Neutrophil (primary cell): ENCODE measurements at regions not wholly inside any gene's neighbourhood (a gene's known extent, or its start where the extent isn't known, plus 50 kb on each side); places are given as distances from the start of the nearest gene placed in this dataset.

Experiments used
- H3K27ac ChIP-seq: fragments of 200-600 bp; sonication (generic); 2 replicates; pipeline ENCODE4 v1.5.1; 2016; ENCODE audit warnings: mild to moderate bottlenecking, moderate library complexity
- H3K27me3 ChIP-seq: fragments of 200-600 bp; sonication (generic); 2 replicates; pipeline ENCODE4 v1.6.0; 2016; ENCODE audit warnings: mild to moderate bottlenecking
- H3K36me3 ChIP-seq: fragments of 200-600 bp; sonication (generic); 2 replicates; pipeline ENCODE4 v1.5.1; 2017
- H3K4me1 ChIP-seq, 2 experiments: fragments of 200-600 bp in 1 of 2; sonication (generic) in 1 of 2; 1 replicate in 1 of 2; 2 replicates in 1 of 2; pipeline versions ENCODE4 v1.5.1 to v1.6.1; 2013 to 2016; ENCODE audit warnings: low read depth in 1 of 2, low read length in 1 of 2, mild to moderate bottlenecking in 1 of 2, moderate library complexity in 1 of 2; ENCODE audit not compliant: control insufficient read depth in 1 of 2, insufficient read depth in 1 of 2
- H3K4me3 ChIP-seq, 2 experiments: fragments of 200-600 bp in 1 of 2; sonication (generic) in 1 of 2; 1 replicate in 1 of 2; 2 replicates in 1 of 2; pipeline ENCODE4 v1.5.1; 2013 to 2016; ENCODE audit warnings: low read depth in 1 of 2, low read length in 1 of 2, mild to moderate bottlenecking in 1 of 2, moderate library complexity in 1 of 2
- H3K9me3 ChIP-seq: fragments of 200-600 bp; sonication (generic); 2 replicates; pipeline ENCODE4 v1.5.1; 2016
- TF ChIP-seq, protein P1 (sequence below): fragments of 200-600 bp; sonication (generic); IDR thresholded peaks from 2 replicates; pipeline ENCODE4 v1.5.1; 2016; ENCODE audit warnings: antibody characterized with exemption

DNA sequence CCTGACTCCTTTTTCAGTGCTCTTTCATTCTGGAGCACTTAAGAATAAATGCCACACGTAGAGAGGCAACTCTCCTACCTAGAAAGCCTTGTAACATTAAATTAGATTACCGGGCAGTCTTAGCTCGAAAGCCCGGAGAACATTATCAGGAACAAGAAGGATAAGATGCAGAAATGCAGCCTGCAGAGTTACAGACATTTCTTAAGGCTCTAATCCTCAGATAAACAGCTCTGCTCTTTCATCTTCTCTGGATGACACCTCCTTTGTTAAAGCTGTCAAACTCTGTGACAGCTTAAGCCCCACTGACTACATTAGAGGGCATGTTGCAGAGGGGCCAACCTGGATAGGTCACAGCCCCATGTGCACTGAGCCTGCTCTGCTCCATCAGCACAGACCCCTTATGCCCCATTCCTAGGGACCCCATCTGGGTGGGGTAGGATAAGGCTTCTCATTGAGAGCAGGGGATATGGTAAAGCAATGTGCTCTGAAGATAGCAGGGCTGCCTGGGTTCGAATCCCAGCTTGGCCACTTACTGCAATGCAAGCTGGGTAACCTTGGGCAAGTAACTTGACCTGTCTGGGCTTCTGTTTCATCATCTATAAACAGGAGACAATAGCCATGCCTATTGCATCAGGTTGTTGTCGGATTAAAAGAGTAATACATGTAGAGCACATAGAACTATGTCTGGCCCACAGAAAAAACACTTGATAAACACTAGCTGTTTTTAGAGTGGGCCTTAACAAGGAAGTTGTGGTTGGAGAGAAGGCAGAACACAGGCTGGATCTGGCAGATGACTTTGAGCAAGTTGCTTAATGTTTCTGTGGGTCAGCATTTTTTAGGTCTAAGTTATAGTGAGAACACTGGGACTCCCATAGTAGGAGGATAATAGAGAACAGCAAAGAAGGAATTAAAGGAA is 111.4 kb downstream of the THNSL2 start:
- TF ChIP-seq, protein P1, sequence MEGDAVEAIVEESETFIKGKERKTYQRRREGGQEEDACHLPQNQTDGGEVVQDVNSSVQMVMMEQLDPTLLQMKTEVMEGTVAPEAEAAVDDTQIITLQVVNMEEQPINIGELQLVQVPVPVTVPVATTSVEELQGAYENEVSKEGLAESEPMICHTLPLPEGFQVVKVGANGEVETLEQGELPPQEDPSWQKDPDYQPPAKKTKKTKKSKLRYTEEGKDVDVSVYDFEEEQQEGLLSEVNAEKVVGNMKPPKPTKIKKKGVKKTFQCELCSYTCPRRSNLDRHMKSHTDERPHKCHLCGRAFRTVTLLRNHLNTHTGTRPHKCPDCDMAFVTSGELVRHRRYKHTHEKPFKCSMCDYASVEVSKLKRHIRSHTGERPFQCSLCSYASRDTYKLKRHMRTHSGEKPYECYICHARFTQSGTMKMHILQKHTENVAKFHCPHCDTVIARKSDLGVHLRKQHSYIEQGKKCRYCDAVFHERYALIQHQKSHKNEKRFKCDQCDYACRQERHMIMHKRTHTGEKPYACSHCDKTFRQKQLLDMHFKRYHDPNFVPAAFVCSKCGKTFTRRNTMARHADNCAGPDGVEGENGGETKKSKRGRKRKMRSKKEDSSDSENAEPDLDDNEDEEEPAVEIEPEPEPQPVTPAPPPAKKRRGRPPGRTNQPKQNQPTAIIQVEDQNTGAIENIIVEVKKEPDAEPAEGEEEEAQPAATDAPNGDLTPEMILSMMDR: no peak
- Histone ChIP-seq H3K36me3 (no peaks in the 10 kb centered on the region), H3K4me3 (no peak overlapping the region), H3K4me1 (no peaks in the 10 kb centered on the region), H3K9me3 (no peaks in the 10 kb centered on the region), H3K27me3 (peaks cover 22% of the 10 kb centered on the region), H3K27ac (no peak overlapping the region)

DNA sequence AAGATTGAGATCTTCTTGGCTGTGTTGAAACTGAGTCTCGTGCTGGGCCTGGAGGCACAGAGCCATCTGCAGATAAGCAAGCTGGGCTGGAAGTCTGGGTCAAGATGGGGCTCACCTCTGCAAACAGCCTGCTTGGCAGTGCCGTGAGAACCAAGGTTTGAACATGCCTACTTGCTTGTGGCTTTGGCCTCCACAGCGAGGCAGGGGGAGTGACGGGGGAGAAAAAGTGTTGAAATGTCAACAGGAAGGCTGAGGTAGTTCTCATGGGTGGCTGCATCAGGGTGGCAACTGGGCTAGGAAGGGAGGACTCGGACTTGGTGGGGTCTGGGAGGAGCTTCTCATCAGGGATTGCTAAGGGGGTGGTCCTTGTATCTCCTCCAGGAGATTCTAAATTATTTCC is 99.7 kb downstream of the THNSL2 start:
- H3K27me3 ChIP-seq: no peaks in the 10 kb centered on the region
- TF ChIP-seq, protein P1: no peak
- no peak overlapping the region for H3K4me3 ChIP-seq
- H3K4me1 ChIP-seq: no peaks in the 10 kb centered on the region
- H3K36me3 ChIP-seq: no peaks in the 10 kb centered on the region
- no peaks in the 10 kb centered on the region for H3K9me3 ChIP-seq
- H3K27ac ChIP-seq: no peak overlapping the region

DNA sequence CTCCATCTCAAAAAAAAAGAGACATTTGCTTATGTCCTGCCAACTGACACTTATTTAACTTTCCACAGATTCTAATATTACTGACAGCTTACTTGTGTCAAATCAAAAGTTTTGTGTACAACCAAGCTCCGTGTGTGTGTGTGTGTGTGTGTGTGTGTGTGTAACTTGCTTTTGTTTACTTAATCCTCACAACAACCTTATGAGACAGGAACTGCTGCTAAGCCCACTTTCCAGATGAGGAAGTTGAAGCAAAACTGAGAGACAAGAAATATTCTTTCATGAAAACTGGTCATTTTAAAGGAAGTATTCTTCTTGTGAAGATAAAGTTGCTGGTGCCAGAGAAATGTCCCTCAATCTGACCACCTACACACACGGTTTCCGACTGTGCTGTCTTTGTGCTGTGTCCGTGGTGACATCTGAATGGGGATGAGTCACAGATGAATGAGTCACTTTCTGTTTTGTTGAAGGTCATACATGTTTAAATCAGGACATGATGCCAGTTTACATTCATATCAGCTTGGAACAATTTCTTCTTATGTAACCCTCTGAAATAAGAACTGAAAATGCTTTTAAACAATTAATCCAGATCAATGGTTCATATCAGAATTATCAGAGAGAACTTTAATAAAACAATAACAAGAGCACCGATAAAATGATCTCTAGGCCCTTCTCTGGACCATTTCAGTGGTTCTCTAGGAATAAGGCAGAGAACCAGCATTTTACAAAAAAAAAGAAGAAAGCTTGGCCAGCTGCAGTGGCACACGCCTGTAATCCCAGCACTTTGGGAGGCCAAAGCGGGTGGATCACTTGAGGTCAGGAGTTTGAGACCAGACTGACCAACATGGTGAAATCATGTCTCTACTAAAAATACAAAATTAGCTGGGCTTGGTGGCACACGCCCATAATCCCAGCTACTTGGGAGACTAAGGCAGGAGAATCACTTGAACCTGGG is 95.5 kb downstream of the THNSL2 start:
- H3K27ac ChIP-seq: no peak overlapping the region

DNA sequence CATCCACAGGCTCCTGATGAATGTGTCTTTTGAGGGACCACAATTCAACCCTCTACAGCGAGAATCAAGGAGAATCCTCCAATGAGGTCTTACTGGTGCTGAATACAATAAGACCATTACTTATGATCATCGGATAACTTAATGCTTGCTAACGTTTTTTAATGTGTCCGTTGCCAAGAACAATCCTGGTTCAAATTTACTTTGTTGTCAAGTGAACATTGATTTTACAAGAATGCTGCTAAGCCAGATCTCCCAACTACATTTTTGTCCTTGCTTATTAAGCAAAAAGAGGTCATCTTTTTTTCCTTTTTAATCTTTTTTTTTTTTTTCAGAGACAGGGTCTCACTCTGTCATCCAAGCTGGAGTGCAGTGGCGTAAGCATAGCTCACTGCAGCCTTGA is 93.7 kb downstream of the THNSL2 start:
- H3K4me3 ChIP-seq: no peak overlapping the region
- TF ChIP-seq, protein P1: no peak
- H3K4me1 ChIP-seq: no peaks in the 10 kb centered on the region
- H3K27me3 ChIP-seq: no peaks in the 10 kb centered on the region
- H3K27ac ChIP-seq: no peak overlapping the region
- no peaks in the 10 kb centered on the region for H3K9me3 ChIP-seq
- no peaks in the 10 kb centered on the region for H3K36me3 ChIP-seq

More for the DNA sequence above, 95.5 kb downstream of the THNSL2 start:
- Histone ChIP-seq H3K27me3 (no peaks in the 10 kb centered on the region), H3K4me1 (no peaks in the 10 kb centered on the region), H3K9me3 (no peaks in the 10 kb centered on the region), H3K36me3 (no peaks in the 10 kb centered on the region), H3K4me3 (no peak overlapping the region)
- TF ChIP-seq, protein P1: no peak

DNA sequence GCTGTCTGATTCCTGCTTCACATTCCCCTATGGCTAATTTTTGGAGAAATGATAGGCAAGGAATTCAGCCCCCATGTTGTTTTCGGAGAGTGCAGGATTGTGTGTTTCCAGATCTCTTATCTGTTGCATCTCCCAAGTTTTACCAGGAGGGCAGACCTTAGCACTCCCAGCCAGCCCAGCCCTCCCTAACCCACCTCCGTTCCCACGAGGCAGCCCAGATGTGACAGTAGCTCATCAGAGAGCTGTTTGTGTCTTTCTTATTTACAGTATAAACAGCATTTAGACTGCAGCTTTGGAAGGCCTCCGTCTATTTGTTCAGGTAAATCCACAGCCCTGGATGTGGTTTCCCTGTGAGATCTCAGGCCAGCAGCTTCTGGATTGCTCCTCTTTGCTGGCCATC is 91.6 kb downstream of the THNSL2 start:
- H3K27me3 ChIP-seq: no peaks in the 10 kb centered on the region
- no peaks in the 10 kb centered on the region for H3K4me1 ChIP-seq
- H3K36me3 ChIP-seq: no peaks in the 10 kb centered on the region
- no peak overlapping the region for H3K27ac ChIP-seq
- H3K9me3 ChIP-seq: no peaks in the 10 kb centered on the region
- TF ChIP-seq, protein P1: no peak
- no peak overlapping the region for H3K4me3 ChIP-seq
